Caco-2 (cell line): ENCODE measurements at regions not wholly inside any gene's neighbourhood (a gene's known extent, or its start where the extent isn't known, plus 50 kb on each side); places are given as distances from the start of the nearest gene placed in this dataset.
"Not testable (repeated sequence)": the region's sequence is repeated elsewhere in the genome, so short reads cannot be mapped to it uniquely, and the experiment has no call there.

Experiments
- BruUV-seq: library from RNA; stranded (reverse); fragments of 400-500 nt; replicated peaks from 2 replicates; lab custom pipeline; 2021; lab: Mats Ljungman, UMichigan
- CTCF ChIA-PET: fragments of 300-600 bp; sonication (Branson Sonifier 250); formaldehyde crosslinking; loops from one replicate; lab custom pipeline; 2022; ENCODE audit warnings: antibody characterized with exemption; lab: Charles Lee
- POLR2A ChIA-PET: fragments of 300-600 bp; sonication (Branson Sonifier 250); formaldehyde crosslinking; loops from one replicate; lab custom pipeline; 2022; ENCODE audit warnings: antibody characterized with exemption; lab: Charles Lee
- DNase-seq, 2 experiments: peaks; one replicate each; pipeline versions ENCODE4 v3.0.0 to v3.0.0-alpha.2; 2020 to 2022
- H3K27me3 ChIP-seq: replicated peaks from 2 replicates; pipeline ENCODE4 v1.6.0; 2011; ENCODE audit warnings: low read length; ENCODE audit not compliant: control insufficient read depth, insufficient read depth
- H3K36me3 ChIP-seq: 2 replicates; pipeline ENCODE4 v1.5.1; 2011; ENCODE audit warnings: low read length; ENCODE audit not compliant: control insufficient read depth, insufficient read depth
- H3K4me1 ChIP-seq: fragments of 250-450 bp; sonication (Bioruptor Pico); 2 replicates; pipeline ENCODE4 v1.5.1; 2020; ENCODE audit warnings: mild to moderate bottlenecking
- H3K4me3 ChIP-seq: 2 replicates; pipeline ENCODE4 v1.5.1; 2011; ENCODE audit warnings: low read depth, mild to moderate bottlenecking, control low read depth, low read length
- H3K9me3 ChIP-seq: fragments of 250-450 bp; sonication (Bioruptor Pico); 2 replicates; pipeline ENCODE4 v1.5.1; 2020; ENCODE audit warnings: mild to moderate bottlenecking, moderate library complexity
- H3K27ac Mint-ChIP-seq: one replicate; pipeline ENCODE4 v1.8.0; 2022; ENCODE audit warnings: mixed read lengths; ENCODE audit not compliant: unreplicated experiment
- H3K27me3 Mint-ChIP-seq: one replicate; pipeline ENCODE4 v1.8.0; 2022; ENCODE audit warnings: mixed read lengths; ENCODE audit not compliant: insufficient read depth, unreplicated experiment
- H3K36me3 Mint-ChIP-seq: one replicate; pipeline ENCODE4 v1.8.0; 2022; ENCODE audit warnings: mild to moderate bottlenecking, mixed read lengths; ENCODE audit not compliant: insufficient read depth, unreplicated experiment
- H3K4me1 Mint-ChIP-seq: one replicate; pipeline ENCODE4 v1.8.0; 2022; ENCODE audit warnings: low read depth, mixed read lengths; ENCODE audit not compliant: unreplicated experiment
- H3K4me3 Mint-ChIP-seq: one replicate; pipeline ENCODE4 v1.8.0; 2022; ENCODE audit warnings: mild to moderate bottlenecking, moderate library complexity, mixed read lengths; ENCODE audit not compliant: unreplicated experiment
- H3K9me3 Mint-ChIP-seq: one replicate; pipeline ENCODE4 v1.8.0; 2022; ENCODE audit warnings: mixed read lengths; ENCODE audit not compliant: unreplicated experiment
- CTCF ChIP-seq, 2 experiments: fragments of 200-600 bp in 1 of 2; IDR thresholded peaks; 1 replicate in 1 of 2; 2 replicates in 1 of 2; pipeline versions ENCODE4 v1.5.1 to v1.8.0; 2011 to 2022; ENCODE audit warnings: antibody characterized with exemption in 1 of 2, control low read depth in 1 of 2, inconsistent platforms in 1 of 2, low read depth in 1 of 2, low read length in 1 of 2, mild to moderate bottlenecking in 1 of 2, moderate library complexity in 1 of 2; ENCODE audit not compliant: insufficient read depth in 1 of 2, severe bottlenecking in 1 of 2, unreplicated experiment in 1 of 2
- intact Hi-C: fragments of 100-400 bp; cut with micrococcal nuclease; formaldehyde crosslinking; loops from one replicate; pipeline ENCODE4 v1.10.0; 2022; ENCODE audit not compliant: unreplicated experiment

- TF ChIP-seq CTCF (IDR thresholded peaks at IDR 0.05; ENCODE audit: insufficient read depth in 1 of 2, low read depth in 1 of 2, low read length in 1 of 2, severe bottlenecking in 1 of 2, unreplicated experiment in 1 of 2): no peak
- Mint-ChIP-seq H3K27me3 (no peaks in the 10 kb centered on the region), H3K4me3 (no peak overlapping the region), H3K4me1 (peaks cover 14% of the 10 kb centered on the region), H3K36me3 (no peaks in the 10 kb centered on the region), H3K9me3 (no peaks in the 10 kb centered on the region), H3K27ac (no peak overlapping the region)
- intact Hi-C loops: no loop called here
- ChIA-PET CTCF (no interaction called here), POLR2A (no interaction called here)
- H3K9me3 ChIP-seq: no peaks in the 10 kb centered on the region
- no peaks in the 10 kb centered on the region for H3K27me3 ChIP-seq
- no peak for DNase-seq
- no TSS peak for BruUV-seq
- H3K36me3 ChIP-seq: no peaks in the 10 kb centered on the region
- H3K4me3 ChIP-seq: no peak overlapping the region
- no peaks in the 10 kb centered on the region; the same call in 1 of the 2 replicates for H3K4me1 ChIP-seq
Measured at GRCh38 chr12:105508096-105508495, 177.6 kb downstream of the C12orf75 start.

GRCh38 chr12:105510526-105510925, 180.0 kb downstream of the C12orf75 start:
- POLR2A ChIA-PET: no interaction called here
- Mint-ChIP-seq H3K36me3 (no peaks in the 10 kb centered on the region), H3K4me3 (no peak overlapping the region), H3K27me3 (no peaks in the 10 kb centered on the region), H3K4me1 (peaks cover 14% of the 10 kb centered on the region), H3K27ac (no peak overlapping the region), H3K9me3 (no peaks in the 10 kb centered on the region)
- CTCF ChIA-PET: no interaction called here
- no peak for TF ChIP-seq CTCF (IDR thresholded peaks at IDR 0.05; ENCODE audit: insufficient read depth in 1 of 2, low read depth in 1 of 2, low read length in 1 of 2, severe bottlenecking in 1 of 2, unreplicated experiment in 1 of 2)
- intact Hi-C loops: no loop called here
- Histone ChIP-seq H3K36me3 (no peaks in the 10 kb centered on the region), H3K4me1 (no peaks in the 10 kb centered on the region; the same call in 1 of the 2 replicates), H3K27me3 (no peaks in the 10 kb centered on the region), H3K9me3 (no peaks in the 10 kb centered on the region), H3K4me3 (no peak overlapping the region)
- BruUV-seq: no TSS peak
- no peak for DNase-seq

- BruUV-seq, H3K9me3 Mint-ChIP-seq, H3K36me3 Mint-ChIP-seq, H3K9me3 ChIP-seq, CTCF ChIA-PET, H3K27me3 ChIP-seq, H3K27me3 Mint-ChIP-seq, H3K4me3 ChIP-seq, POLR2A ChIA-PET, H3K4me1 Mint-ChIP-seq, H3K36me3 ChIP-seq, DNase-seq, H3K27ac Mint-ChIP-seq, H3K4me1 ChIP-seq, intact Hi-C loops, H3K4me3 Mint-ChIP-seq: not testable (repeated sequence)
Measured at GRCh38 chr12:105512861-105513260, 182.4 kb downstream of the C12orf75 start.
